Parathyroid adenoma (tissue), 2 donors: ENCODE measurements at regions not wholly inside any gene's neighbourhood (a gene's known extent, or its start where the extent isn't known, plus 50 kb on each side); places are given as distances from the start of the nearest gene placed in this dataset.

Experiments used
- H2AFZ ChIP-seq: fragments of 300-600 bp; sonication (generic); one replicate; pipeline ENCODE4 v1.7.0; 2017; ENCODE audit warnings: antibody characterized with exemption, mild to moderate bottlenecking
- H3K27ac ChIP-seq: fragments of 300-600 bp; sonication (generic); one replicate; pipeline ENCODE4 v1.7.0; 2017
- H3K27me3 ChIP-seq: fragments of 300-600 bp; sonication (generic); one replicate; pipeline ENCODE4 v1.7.0; 2017; ENCODE audit warnings: low read length; ENCODE audit not compliant: control insufficient read depth, insufficient read depth
- H3K36me3 ChIP-seq: fragments of 300-600 bp; sonication (generic); one replicate; pipeline ENCODE4 v1.7.0; 2017; ENCODE audit warnings: low read length; ENCODE audit not compliant: control insufficient read depth, insufficient read depth
- H3K4me1 ChIP-seq: fragments of 300-600 bp; sonication (generic); one replicate; pipeline ENCODE4 v1.7.0; 2017; ENCODE audit warnings: control low read depth
- H3K4me2 ChIP-seq: fragments of 300-600 bp; sonication (generic); one replicate; pipeline ENCODE4 v1.7.0; 2017; ENCODE audit warnings: low read length
- H3K4me3 ChIP-seq: fragments of 300-600 bp; sonication (generic); one replicate; pipeline ENCODE4 v1.7.0; 2017; ENCODE audit warnings: low read depth, low read length
- H3K79me2 ChIP-seq: fragments of 300-600 bp; sonication (generic); one replicate; pipeline ENCODE4 v1.7.0; 2017; ENCODE audit warnings: control low read depth
- H3K9ac ChIP-seq: fragments of 300-600 bp; sonication (generic); one replicate; pipeline ENCODE4 v1.7.0; 2017; ENCODE audit warnings: mild to moderate bottlenecking
- H3K9me3 ChIP-seq: fragments of 300-600 bp; sonication (generic); one replicate; pipeline ENCODE4 v1.7.0; 2017; ENCODE audit warnings: low read length; ENCODE audit not compliant: control insufficient read depth
- CTCF ChIP-seq: fragments of 300-600 bp; sonication (generic); IDR thresholded peaks from one replicate; pipeline ENCODE4 v1.7.0; 2017; ENCODE audit warnings: antibody characterized with exemption, mild to moderate bottlenecking
- donor health status: primary hyperparathyroidism.

GRCh38 chr13:106657104-106657503 is 89.2 kb upstream of the ARGLU1 start:
- H2AFZ ChIP-seq = no peak overlapping the region
- no peak overlapping the region for H3K4me2 ChIP-seq
- H3K27ac ChIP-seq = no peak overlapping the region
- no peaks in the 10 kb centered on the region for H3K27me3 ChIP-seq
- no peaks in the 10 kb centered on the region for H3K79me2 ChIP-seq
- no peak overlapping the region for H3K4me3 ChIP-seq
- H3K4me1 ChIP-seq = no peaks in the 10 kb centered on the region
- TF ChIP-seq CTCF = no peak
- H3K9me3 ChIP-seq = no peaks in the 10 kb centered on the region
- no peaks in the 10 kb centered on the region for H3K36me3 ChIP-seq
- H3K9ac ChIP-seq = no peak overlapping the region

GRCh38 chr13:106656186-106656585 is 88.2 kb upstream of the ARGLU1 start:
- Histone ChIP-seq H3K9me3 (no peaks in the 10 kb centered on the region), H3K36me3 (no peaks in the 10 kb centered on the region), H3K27me3 (no peaks in the 10 kb centered on the region), H3K9ac (no peak overlapping the region), H3K4me2 (no peak overlapping the region), H3K79me2 (no peaks in the 10 kb centered on the region), H3K27ac (no peak overlapping the region), H3K4me1 (no peaks in the 10 kb centered on the region), H3K4me3 (no peak overlapping the region), H2AFZ (no peak overlapping the region)
- TF ChIP-seq CTCF = no peak

GRCh38 chr13:106651442-106651841 is 83.5 kb upstream of the ARGLU1 start:
- no peak overlapping the region for H3K27ac ChIP-seq
- no peaks in the 10 kb centered on the region for H3K27me3 ChIP-seq
- no peak overlapping the region for H2AFZ ChIP-seq
- no peak overlapping the region for H3K4me2 ChIP-seq
- no peaks in the 10 kb centered on the region for H3K79me2 ChIP-seq
- H3K4me3 ChIP-seq = no peak overlapping the region
- H3K4me1 ChIP-seq = no peaks in the 10 kb centered on the region
- no peaks in the 10 kb centered on the region for H3K36me3 ChIP-seq
- H3K9ac ChIP-seq = no peak overlapping the region
- no peaks in the 10 kb centered on the region for H3K9me3 ChIP-seq
- TF ChIP-seq CTCF = no peak

- no peak overlapping the region for H3K27ac ChIP-seq
- H3K4me1 ChIP-seq = no peaks in the 10 kb centered on the region
- H3K79me2 ChIP-seq = no peaks in the 10 kb centered on the region
- no peaks in the 10 kb centered on the region for H3K36me3 ChIP-seq
- no peak overlapping the region for H3K4me3 ChIP-seq
- no peak for TF ChIP-seq CTCF
- H3K27me3 ChIP-seq = no peaks in the 10 kb centered on the region
- H3K9ac ChIP-seq = no peak overlapping the region
- no peak overlapping the region for H3K4me2 ChIP-seq
- no peaks in the 10 kb centered on the region for H3K9me3 ChIP-seq
- no peak overlapping the region for H2AFZ ChIP-seq
Observed at GRCh38 chr13:106650690-106651205, 82.8 kb upstream of the ARGLU1 start.

GRCh38 chr13:106649495-106649894 is 81.6 kb upstream of the ARGLU1 start:
- Histone ChIP-seq H3K4me3 (peak overlapping the region; percentile 25), H3K9me3 (no peaks in the 10 kb centered on the region), H3K36me3 (no peaks in the 10 kb centered on the region), H3K79me2 (no peaks in the 10 kb centered on the region), H3K4me1 (no peaks in the 10 kb centered on the region), H2AFZ (no peak overlapping the region), H3K27ac (no peak overlapping the region), H3K9ac (no peak overlapping the region), H3K27me3 (no peaks in the 10 kb centered on the region), H3K4me2 (peak overlapping the region; percentile 62)
- TF ChIP-seq CTCF = no peak
